Central memory CD8-positive, alpha-beta T cell (primary cell): ENCODE measurements at regions not wholly inside any gene's neighbourhood (a gene's known extent, or its start where the extent isn't known, plus 50 kb on each side); places are given as distances from the start of the nearest gene placed in this dataset.

ENCODE experiments used
- ATAC-seq: fragments of 150-1000 bp; cut with Tn5 transposase; replicated peaks from 2 replicates; pipeline ENCODE4 v1.10.0; 2022; ENCODE audit warnings: mild to moderate bottlenecking, moderate FRiP score, moderate number of reproducible peaks; ENCODE audit not compliant: poor library complexity, severe bottlenecking; ENCODE audit errors: extremely low read depth
- DNase-seq, 2 donors: peaks; one replicate each; pipeline ENCODE4 v3.0.0; 2021; ENCODE audit warnings: low spot score in 2 of 2
- H3K27ac Mint-ChIP-seq: one replicate; pipeline ENCODE4 v1.8.0; 2022; ENCODE audit warnings: low read depth, mild to moderate bottlenecking, moderate library complexity, mixed read lengths
- H3K27me3 Mint-ChIP-seq: one replicate; pipeline ENCODE4 v1.8.0; 2022; ENCODE audit warnings: mixed read lengths
- H3K36me3 Mint-ChIP-seq: one replicate; pipeline ENCODE4 v1.8.0; 2022; ENCODE audit warnings: mild to moderate bottlenecking, moderate library complexity, mixed read lengths; ENCODE audit not compliant: insufficient read depth
- H3K4me1 Mint-ChIP-seq: one replicate; pipeline ENCODE4 v1.8.0; 2022; ENCODE audit warnings: mixed read lengths
- H3K4me3 Mint-ChIP-seq: one replicate; pipeline ENCODE4 v1.8.0; 2022; ENCODE audit warnings: mild to moderate bottlenecking, moderate library complexity, mixed read lengths
- H3K9me3 Mint-ChIP-seq: one replicate; pipeline ENCODE4 v1.8.0; 2022; ENCODE audit warnings: mixed read lengths

GRCh38 chr3:40653001-40653400 is 128.2 kb downstream of the ZNF621 start:
- Mint-ChIP-seq H3K4me3 (no peak overlapping the region), H3K27me3 (peaks cover 52% of the 10 kb centered on the region), H3K9me3 (peaks cover 5% of the 10 kb centered on the region), H3K36me3 (no peaks in the 10 kb centered on the region), H3K27ac (no peak overlapping the region), H3K4me1 (no peaks in the 10 kb centered on the region)
- ATAC-seq (no peak), DNase-seq (no peak)

- DNase-seq = no peak
Observed at GRCh38 chr3:40653878-40654277, 129.1 kb downstream of the ZNF621 start.

GRCh38 chr3:40655551-40655950 is 130.8 kb downstream of the ZNF621 start:
- Mint-ChIP-seq H3K4me1 (no peaks in the 10 kb centered on the region), H3K27me3 (peaks cover 53% of the 10 kb centered on the region), H3K9me3 (peaks cover 5% of the 10 kb centered on the region), H3K36me3 (no peaks in the 10 kb centered on the region), H3K4me3 (no peak overlapping the region), H3K27ac (no peak overlapping the region)
- no peak for DNase-seq
- ATAC-seq = no peak

More at GRCh38 chr3:40653878-40654277, 129.1 kb downstream of the ZNF621 start:
- Mint-ChIP-seq H3K9me3 (peaks cover 5% of the 10 kb centered on the region), H3K4me1 (no peaks in the 10 kb centered on the region), H3K36me3 (no peaks in the 10 kb centered on the region), H3K27ac (no peak overlapping the region), H3K4me3 (no peak overlapping the region), H3K27me3 (peaks cover 53% of the 10 kb centered on the region)
- no peak for ATAC-seq

- H3K36me3 Mint-ChIP-seq = no peaks in the 10 kb centered on the region
- H3K4me1 Mint-ChIP-seq = no peaks in the 10 kb centered on the region
- H3K27ac Mint-ChIP-seq = no peak overlapping the region
- H3K4me3 Mint-ChIP-seq = no peak overlapping the region
- no peak for DNase-seq
- peaks cover 49% of the 10 kb centered on the region for H3K27me3 Mint-ChIP-seq
- peaks cover 5% of the 10 kb centered on the region for H3K9me3 Mint-ChIP-seq
- no peak for ATAC-seq
Observed at GRCh38 chr3:40657623-40658022, 132.9 kb downstream of the ZNF621 start.

- no peak for ATAC-seq
- no peak for DNase-seq
- Mint-ChIP-seq H3K4me3 (no peak overlapping the region), H3K27me3 (peaks cover 52% of the 10 kb centered on the region), H3K27ac (no peak overlapping the region), H3K9me3 (peaks cover 5% of the 10 kb centered on the region), H3K4me1 (no peaks in the 10 kb centered on the region), H3K36me3 (no peaks in the 10 kb centered on the region)
Observed at GRCh38 chr3:40658305-40658704, 133.5 kb downstream of the ZNF621 start.

- Mint-ChIP-seq H3K27me3 (peaks cover 53% of the 10 kb centered on the region), H3K36me3 (no peaks in the 10 kb centered on the region), H3K9me3 (peaks cover 5% of the 10 kb centered on the region), H3K4me3 (no peak overlapping the region), H3K4me1 (no peaks in the 10 kb centered on the region), H3K27ac (no peak overlapping the region)
- no peak for ATAC-seq
- no peak for DNase-seq
Observed at GRCh38 chr3:40660554-40660953, 135.8 kb downstream of the ZNF621 start.

- Mint-ChIP-seq H3K27me3 (peaks cover 55% of the 10 kb centered on the region), H3K4me3 (no peak overlapping the region), H3K36me3 (no peaks in the 10 kb centered on the region), H3K9me3 (peaks cover 5% of the 10 kb centered on the region), H3K4me1 (no peaks in the 10 kb centered on the region), H3K27ac (no peak overlapping the region)
- no peak for DNase-seq
- ATAC-seq = no peak
Observed at GRCh38 chr3:40661284-40661683, 136.5 kb downstream of the ZNF621 start.

- Mint-ChIP-seq H3K27me3 (peaks cover 41% of the 10 kb centered on the region), H3K4me1 (no peaks in the 10 kb centered on the region), H3K36me3 (no peaks in the 10 kb centered on the region), H3K27ac (no peak overlapping the region), H3K9me3 (no peaks in the 10 kb centered on the region), H3K4me3 (no peak overlapping the region)
- ATAC-seq = no peak
- DNase-seq = no peak
Observed at GRCh38 chr3:40663280-40663679, 138.5 kb downstream of the ZNF621 start.

GRCh38 chr3:40669176-40669575 is 144.4 kb downstream of the ZNF621 start:
- Mint-ChIP-seq H3K27ac (no peak overlapping the region), H3K4me1 (no peaks in the 10 kb centered on the region), H3K4me3 (no peak overlapping the region), H3K9me3 (no peaks in the 10 kb centered on the region), H3K36me3 (no peaks in the 10 kb centered on the region), H3K27me3 (peaks cover 50% of the 10 kb centered on the region)
- DNase-seq (no peak), ATAC-seq (no peak)

- Mint-ChIP-seq H3K36me3 (no peaks in the 10 kb centered on the region), H3K27ac (no peak overlapping the region), H3K27me3 (peaks cover 49% of the 10 kb centered on the region), H3K4me1 (no peaks in the 10 kb centered on the region), H3K9me3 (no peaks in the 10 kb centered on the region), H3K4me3 (no peak overlapping the region)
- DNase-seq (no peak), ATAC-seq (no peak)
Observed at GRCh38 chr3:40672861-40673260, 148.1 kb downstream of the ZNF621 start.

- Mint-ChIP-seq H3K36me3 (no peaks in the 10 kb centered on the region), H3K9me3 (no peaks in the 10 kb centered on the region), H3K27ac (no peak overlapping the region), H3K4me1 (no peaks in the 10 kb centered on the region), H3K27me3 (peaks cover 29% of the 10 kb centered on the region), H3K4me3 (no peak overlapping the region)
- ATAC-seq (no peak), DNase-seq (no peak)
Observed at GRCh38 chr3:40677321-40677720, 152.6 kb downstream of the ZNF621 start.

GRCh38 chr3:40677749-40678148 is 153.0 kb downstream of the ZNF621 start:
- ATAC-seq (no peak), DNase-seq (no peak)
- H3K4me3 Mint-ChIP-seq = no peak overlapping the region
- H3K27ac Mint-ChIP-seq = no peak overlapping the region
- H3K27me3 Mint-ChIP-seq = peaks cover 29% of the 10 kb centered on the region
- H3K36me3 Mint-ChIP-seq = no peaks in the 10 kb centered on the region
- H3K9me3 Mint-ChIP-seq = no peaks in the 10 kb centered on the region
- H3K4me1 Mint-ChIP-seq = no peaks in the 10 kb centered on the region

- Mint-ChIP-seq H3K36me3 (no peaks in the 10 kb centered on the region), H3K27ac (no peak overlapping the region), H3K9me3 (no peaks in the 10 kb centered on the region), H3K4me3 (no peak overlapping the region), H3K27me3 (peaks cover 22% of the 10 kb centered on the region), H3K4me1 (no peaks in the 10 kb centered on the region)
- no peak for DNase-seq
- no peak for ATAC-seq
Observed at GRCh38 chr3:40679290-40679689, 154.5 kb downstream of the ZNF621 start.
